CD4-positive, CD25-positive, alpha-beta regulatory T cell (primary cell): ENCODE measurements at regions not wholly inside any gene's neighbourhood (a gene's known extent, or its start where the extent isn't known, plus 50 kb on each side); places are given as distances from the start of the nearest gene placed in this dataset.

Experiments used
- ATAC-seq, 2 donors: fragments of 150-1000 bp; cut with Tn5 transposase; one replicate each; pipeline ENCODE4 v1.10.0; 2021; ENCODE audit warnings: low read depth in 2 of 2, moderate number of reproducible peaks in 2 of 2, moderate library complexity in 1 of 2
- DNase-seq, 3 donors: peaks; one replicate each; pipeline versions ENCODE4 v3.0.0 to v3.0.0-alpha.2; 2012 to 2022; ENCODE audit warnings: mixed read lengths in 1 of 3
- H3K27ac ChIP-seq: one replicate; pipeline ENCODE4 v1.7.0; 2013; ENCODE audit warnings: mild to moderate bottlenecking, low read length; ENCODE audit not compliant: insufficient read depth, poor library complexity, severe bottlenecking
- H3K27me3 ChIP-seq: one replicate; pipeline ENCODE4 v1.7.0; 2013; ENCODE audit warnings: low read length; ENCODE audit not compliant: control insufficient read depth, insufficient read depth
- H3K36me3 ChIP-seq: one replicate; pipeline ENCODE4 v1.7.0; 2013; ENCODE audit warnings: mild to moderate bottlenecking, low read length, moderate library complexity; ENCODE audit not compliant: control insufficient read depth, insufficient read depth
- H3K4me1 ChIP-seq: 2 replicates; pipeline ENCODE4 v1.7.0; 2013; ENCODE audit warnings: mild to moderate bottlenecking, low read length; ENCODE audit not compliant: insufficient read depth, control insufficient read depth, poor library complexity, severe bottlenecking
- H3K4me3 ChIP-seq: one replicate; pipeline ENCODE4 v1.7.0; 2013; ENCODE audit warnings: low read depth, mild to moderate bottlenecking, low read length, moderate library complexity
- H3K9me3 ChIP-seq, 2 experiments: 1 replicate in 1 of 2; 2 replicates in 1 of 2; pipeline ENCODE4 v1.7.0; 2013; ENCODE audit warnings: low read length in 2 of 2, mild to moderate bottlenecking in 1 of 2, moderate library complexity in 1 of 2; ENCODE audit not compliant: control insufficient read depth in 2 of 2
- H3K27ac Mint-ChIP-seq, 3 donors: one replicate each; pipeline ENCODE4 v1.8.0; 2020 to 2022; ENCODE audit warnings: mild to moderate bottlenecking in 3 of 3, mixed read lengths in 3 of 3, moderate library complexity in 2 of 3
- H3K27me3 Mint-ChIP-seq: one replicate; pipeline ENCODE4 v1.8.0; 2022; ENCODE audit warnings: mild to moderate bottlenecking, mixed read lengths
- H3K36me3 Mint-ChIP-seq: one replicate; pipeline ENCODE4 v1.8.0; 2020; ENCODE audit warnings: mixed read lengths
- H3K4me1 Mint-ChIP-seq, 4 donors: one replicate each; pipeline ENCODE4 v1.8.0; 2020 to 2022; ENCODE audit warnings: mixed read lengths in 4 of 4, mild to moderate bottlenecking in 1 of 4
- H3K4me3 Mint-ChIP-seq, 4 donors: one replicate each; pipeline ENCODE4 v1.8.0; 2020 to 2022; ENCODE audit warnings: mild to moderate bottlenecking in 4 of 4, mixed read lengths in 4 of 4, moderate library complexity in 3 of 4
- H3K9me3 Mint-ChIP-seq, 7 donors: one replicate each; pipeline ENCODE4 v1.8.0; 2020 to 2022; ENCODE audit warnings: mixed read lengths in 7 of 7, mild to moderate bottlenecking in 3 of 7, moderate library complexity in 2 of 7

DNA sequence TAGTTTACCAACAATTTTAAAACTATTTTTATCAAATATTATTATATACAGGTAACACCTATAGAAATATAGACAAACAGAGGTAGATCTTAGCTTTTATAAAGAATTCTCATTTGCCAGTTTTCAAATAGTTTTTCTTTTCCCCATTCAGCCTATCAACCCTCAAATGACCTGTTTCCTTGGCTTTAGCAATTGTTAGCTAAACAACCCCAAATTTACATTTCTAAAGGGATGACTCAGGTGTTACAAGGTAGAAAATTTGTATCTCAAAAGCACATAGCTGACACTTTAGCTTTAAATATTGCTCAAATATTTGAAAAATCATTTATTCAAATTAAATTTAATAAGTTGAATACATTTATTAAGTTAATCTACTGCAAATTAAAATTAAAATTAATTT lies 1207.2 kb downstream of the SLITRK1 start:
- Mint-ChIP-seq H3K4me1 (no peaks in the 10 kb centered on the region), H3K9me3 (peaks cover 0 to 9% (median 0%) of the 10 kb centered on the region in 7 donors), H3K27ac (no peak overlapping the region), H3K27me3 (no peaks in the 10 kb centered on the region), H3K4me3 (no peak overlapping the region), H3K36me3 (no peaks in the 10 kb centered on the region)
- ATAC-seq (no peak), DNase-seq (no peak)
- Histone ChIP-seq H3K4me3 (no peak overlapping the region), H3K27me3 (no peaks in the 10 kb centered on the region), H3K9me3 (no peaks in the 10 kb centered on the region), H3K4me1 (no peaks in the 10 kb centered on the region), H3K36me3 (no peaks in the 10 kb centered on the region), H3K27ac (no peak overlapping the region)

DNA sequence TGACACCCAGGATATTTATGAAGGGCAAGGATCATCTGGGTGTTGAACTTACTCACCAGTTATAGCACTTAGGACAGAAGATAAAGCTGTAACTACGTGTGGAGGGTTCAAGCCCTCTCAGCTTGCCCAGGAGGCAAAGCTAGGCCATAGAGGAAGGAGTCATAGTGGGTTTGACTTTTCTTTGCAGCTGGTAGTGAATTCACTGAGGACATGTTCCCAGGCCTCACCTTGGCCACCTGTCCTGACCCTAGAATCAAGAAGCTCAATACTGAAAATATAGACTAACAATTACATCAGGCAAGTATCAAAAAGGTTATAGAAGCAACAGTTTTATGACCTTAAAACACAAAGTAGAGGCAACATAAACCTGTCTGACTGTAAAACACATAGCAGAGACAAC lies 1207.7 kb downstream of the SLITRK1 start:
- Mint-ChIP-seq H3K9me3 (peaks cover 0 to 9% (median 0%) of the 10 kb centered on the region in 7 donors), H3K36me3 (no peaks in the 10 kb centered on the region), H3K27ac (no peak overlapping the region), H3K4me1 (no peaks in the 10 kb centered on the region), H3K27me3 (no peaks in the 10 kb centered on the region), H3K4me3 (no peak overlapping the region)
- no peak for DNase-seq
- Histone ChIP-seq H3K4me3 (no peak overlapping the region), H3K4me1 (no peaks in the 10 kb centered on the region), H3K9me3 (no peaks in the 10 kb centered on the region), H3K36me3 (no peaks in the 10 kb centered on the region), H3K27me3 (no peaks in the 10 kb centered on the region), H3K27ac (no peak overlapping the region)
- ATAC-seq, result no peak

DNA sequence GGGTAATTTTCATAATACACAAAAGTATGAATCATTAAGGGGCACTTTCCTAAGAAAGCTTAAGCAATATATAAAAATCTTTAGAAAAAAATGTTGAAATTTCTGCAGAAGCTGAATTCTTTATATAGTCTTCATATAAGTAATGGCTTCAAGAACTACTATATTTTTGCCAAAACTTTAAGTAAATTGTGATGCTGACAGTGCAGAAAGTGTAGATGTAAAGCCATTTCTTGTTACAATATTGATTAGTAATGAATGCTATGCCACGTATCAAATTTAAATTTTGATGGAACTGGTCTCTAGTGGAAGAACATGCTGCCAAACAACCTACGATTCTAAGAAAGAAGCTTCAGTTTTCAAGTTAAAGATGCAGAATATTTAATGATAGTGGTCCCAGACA lies 1210.0 kb downstream of the SLITRK1 start:
- no peak for DNase-seq
- H3K27me3 Mint-ChIP-seq, result no peaks in the 10 kb centered on the region
- H3K36me3 Mint-ChIP-seq, result no peaks in the 10 kb centered on the region
- peaks cover 0 to 7% (median 0%) of the 10 kb centered on the region in 7 donors for H3K9me3 Mint-ChIP-seq
- H3K27ac Mint-ChIP-seq, result no peak overlapping the region
- H3K4me3 Mint-ChIP-seq, result no peak overlapping the region
- no peaks in the 10 kb centered on the region for H3K27me3 ChIP-seq
- H3K4me1 ChIP-seq, result no peaks in the 10 kb centered on the region
- no peak for ATAC-seq
- no peak overlapping the region for H3K27ac ChIP-seq
- H3K36me3 ChIP-seq, result no peaks in the 10 kb centered on the region
- no peaks in the 10 kb centered on the region for H3K9me3 ChIP-seq
- H3K4me1 Mint-ChIP-seq, result no peaks in the 10 kb centered on the region
- H3K4me3 ChIP-seq, result no peak overlapping the region

GRCh38 chr13:82664183-82664582 lies 1218.1 kb downstream of the SLITRK1 start:
- Mint-ChIP-seq H3K9me3 (peaks cover 0 to 10% (median 2%) of the 10 kb centered on the region in 7 donors), H3K4me1 (no peaks in the 10 kb centered on the region), H3K4me3 (no peak overlapping the region), H3K36me3 (no peaks in the 10 kb centered on the region), H3K27ac (no peak overlapping the region), H3K27me3 (no peaks in the 10 kb centered on the region)
- Histone ChIP-seq H3K9me3 (peaks cover 0 to 6% of the 10 kb centered on the region in 2 experiments), H3K36me3 (no peaks in the 10 kb centered on the region), H3K4me3 (no peak overlapping the region), H3K27me3 (no peaks in the 10 kb centered on the region), H3K27ac (no peak overlapping the region), H3K4me1 (no peaks in the 10 kb centered on the region)
- ATAC-seq (no peak), DNase-seq (no peak)

- no peaks in the 10 kb centered on the region for H3K27me3 ChIP-seq
- peaks cover 0 to 10% (median 2%) of the 10 kb centered on the region in 7 donors for H3K9me3 Mint-ChIP-seq
- H3K36me3 ChIP-seq, result no peaks in the 10 kb centered on the region
Measured at GRCh38 chr13:82661126-82661525, 1221.1 kb downstream of the SLITRK1 start.

GRCh38 chr13:82658811-82659210 lies 1223.5 kb downstream of the SLITRK1 start:
- H3K27ac Mint-ChIP-seq, result no peak overlapping the region

More at GRCh38 chr13:82661126-82661525, 1221.1 kb downstream of the SLITRK1 start:
- no peak for ATAC-seq
- Mint-ChIP-seq H3K27ac (no peak overlapping the region), H3K4me1 (no peaks in the 10 kb centered on the region), H3K27me3 (no peaks in the 10 kb centered on the region), H3K4me3 (no peak overlapping the region), H3K36me3 (no peaks in the 10 kb centered on the region)
- Histone ChIP-seq H3K4me1 (no peaks in the 10 kb centered on the region), H3K4me3 (no peak overlapping the region), H3K27ac (no peak overlapping the region), H3K9me3 (peaks cover 0 to 6% of the 10 kb centered on the region in 2 experiments)
- DNase-seq, result no peak

DNA sequence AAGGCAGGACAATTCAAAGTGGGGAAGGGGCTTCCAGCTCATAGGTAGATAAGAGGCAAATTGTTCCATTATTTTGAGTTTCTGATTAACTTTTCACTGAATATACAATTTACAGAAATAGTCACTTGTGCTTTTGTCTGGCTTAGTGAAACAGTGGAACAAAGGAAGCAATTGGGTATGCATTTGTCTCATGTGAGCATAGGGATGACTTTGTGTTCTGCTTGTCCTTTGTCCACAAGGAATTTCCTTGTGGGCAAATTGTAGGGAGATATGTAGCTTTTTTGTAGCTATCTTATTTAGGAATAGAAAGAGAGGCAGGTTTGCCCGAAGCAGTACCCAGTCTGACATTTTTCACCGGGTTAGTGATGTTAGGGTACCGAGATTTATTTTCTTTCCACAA lies 1224.8 kb downstream of the SLITRK1 start:
- Histone ChIP-seq H3K4me1 (no peaks in the 10 kb centered on the region), H3K27ac (no peak overlapping the region), H3K27me3 (no peaks in the 10 kb centered on the region), H3K9me3 (peaks cover 0 to 6% of the 10 kb centered on the region in 2 experiments), H3K4me3 (no peak overlapping the region), H3K36me3 (no peaks in the 10 kb centered on the region)
- Mint-ChIP-seq H3K36me3 (no peaks in the 10 kb centered on the region), H3K27ac (no peak overlapping the region), H3K4me1 (no peaks in the 10 kb centered on the region), H3K9me3 (peaks cover 0 to 7% (median 2%) of the 10 kb centered on the region in 7 donors), H3K27me3 (no peaks in the 10 kb centered on the region), H3K4me3 (no peak overlapping the region)
- DNase-seq (no peak), ATAC-seq (no peak)

More at GRCh38 chr13:82658811-82659210, 1223.5 kb downstream of the SLITRK1 start:
- H3K4me1 ChIP-seq, result no peaks in the 10 kb centered on the region
- Mint-ChIP-seq H3K27me3 (no peaks in the 10 kb centered on the region), H3K4me3 (no peak overlapping the region), H3K4me1 (no peaks in the 10 kb centered on the region), H3K9me3 (peaks cover 0 to 7% (median 2%) of the 10 kb centered on the region in 7 donors), H3K36me3 (no peaks in the 10 kb centered on the region)
- no peaks in the 10 kb centered on the region for H3K36me3 ChIP-seq
- no peaks in the 10 kb centered on the region for H3K27me3 ChIP-seq
- H3K4me3 ChIP-seq, result no peak overlapping the region
- DNase-seq (no peak), ATAC-seq (no peak)
- H3K9me3 ChIP-seq, result peaks cover 0 to 6% of the 10 kb centered on the region in 2 experiments
- H3K27ac ChIP-seq, result no peak overlapping the region
